Esophagus (tissue), 2 donors: ENCODE measurements at regions not wholly inside any gene's neighbourhood (a gene's known extent, or its start where the extent isn't known, plus 50 kb on each side); places are given as distances from the start of the nearest gene placed in this dataset.

ENCODE experiments used
- H3K27ac ChIP-seq, 2 donors: one replicate each; pipeline ENCODE4 v1.5.1; 2013; ENCODE audit warnings: low read depth in 2 of 2, mild to moderate bottlenecking in 2 of 2, inconsistent platforms in 1 of 2, low read length in 1 of 2, moderate library complexity in 1 of 2
- H3K27me3 ChIP-seq, 2 donors: one replicate each; pipeline ENCODE4 v1.6.1; 2013; ENCODE audit warnings: low read length in 2 of 2, control low read depth in 1 of 2, mild to moderate bottlenecking in 1 of 2; ENCODE audit not compliant: insufficient read depth in 2 of 2, control insufficient read depth in 1 of 2
- H3K36me3 ChIP-seq, 2 donors: one replicate each; pipeline ENCODE4 v1.6.1; 2013; ENCODE audit warnings: low read length in 1 of 2; ENCODE audit not compliant: control insufficient read depth in 2 of 2, insufficient read depth in 2 of 2
- H3K4me1 ChIP-seq, 2 donors: one replicate each; pipeline ENCODE4 v1.6.1; 2013; ENCODE audit warnings: low read length in 1 of 2; ENCODE audit not compliant: control insufficient read depth in 2 of 2, insufficient read depth in 2 of 2
- H3K4me3 ChIP-seq, 2 donors: one replicate each; pipeline ENCODE4 v1.5.1; 2013; ENCODE audit warnings: low read length in 2 of 2, mild to moderate bottlenecking in 2 of 2, low read depth in 1 of 2, moderate library complexity in 1 of 2
- H3K9me3 ChIP-seq, 2 donors: one replicate each; pipeline ENCODE4 v1.6.1; 2013; ENCODE audit warnings: mild to moderate bottlenecking in 2 of 2, low read depth in 1 of 2, low read length in 1 of 2, moderate library complexity in 1 of 2; ENCODE audit not compliant: control insufficient read depth in 2 of 2, insufficient read depth in 1 of 2
- WGBS, 2 donors: extraction: QIAGEN DNeasy Blood & Tissue Kit; methylation state at CpG; one replicate each; pipeline ENCODE4 v1.1.7; 2013; 5-methylcytosine and 5-hydroxymethylcytosine counted together
- donor health status: healthy with polysubstance abuse.
- donor health status: Bipolar disorder and iron deficiency.

DNA sequence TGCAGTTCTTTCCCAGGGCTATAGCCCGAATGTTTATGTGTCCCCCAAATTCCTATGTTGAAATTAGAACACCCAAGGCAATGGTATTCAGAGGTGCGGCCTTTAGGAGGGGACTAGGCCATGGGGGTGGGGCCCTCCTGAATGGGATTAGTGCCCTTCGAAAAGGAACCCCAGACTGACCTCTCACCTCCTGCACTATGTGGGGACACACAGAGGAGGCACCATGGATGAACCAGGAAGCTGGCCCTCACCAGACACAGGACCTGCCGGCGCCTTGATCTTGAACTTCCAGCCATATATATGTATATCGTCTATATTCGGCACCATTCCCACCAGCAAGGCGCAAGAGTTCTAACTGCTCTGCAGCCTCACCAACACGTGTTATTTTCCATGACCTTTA, 101.5 kb upstream of the BHLHE23 start:
- Histone ChIP-seq H3K4me1 (no peaks in the 10 kb centered on the region), H3K27ac (no peak overlapping the region), H3K4me3 (no peak overlapping the region), H3K36me3 (no peaks in the 10 kb centered on the region), H3K27me3 (no peaks in the 10 kb centered on the region), H3K9me3 (peaks cover 11 to 12% of the 10 kb centered on the region in 2 donors)
- 86% methylated on average over 9 of the region's 9 CpGs for WGBS, 2 donors

DNA sequence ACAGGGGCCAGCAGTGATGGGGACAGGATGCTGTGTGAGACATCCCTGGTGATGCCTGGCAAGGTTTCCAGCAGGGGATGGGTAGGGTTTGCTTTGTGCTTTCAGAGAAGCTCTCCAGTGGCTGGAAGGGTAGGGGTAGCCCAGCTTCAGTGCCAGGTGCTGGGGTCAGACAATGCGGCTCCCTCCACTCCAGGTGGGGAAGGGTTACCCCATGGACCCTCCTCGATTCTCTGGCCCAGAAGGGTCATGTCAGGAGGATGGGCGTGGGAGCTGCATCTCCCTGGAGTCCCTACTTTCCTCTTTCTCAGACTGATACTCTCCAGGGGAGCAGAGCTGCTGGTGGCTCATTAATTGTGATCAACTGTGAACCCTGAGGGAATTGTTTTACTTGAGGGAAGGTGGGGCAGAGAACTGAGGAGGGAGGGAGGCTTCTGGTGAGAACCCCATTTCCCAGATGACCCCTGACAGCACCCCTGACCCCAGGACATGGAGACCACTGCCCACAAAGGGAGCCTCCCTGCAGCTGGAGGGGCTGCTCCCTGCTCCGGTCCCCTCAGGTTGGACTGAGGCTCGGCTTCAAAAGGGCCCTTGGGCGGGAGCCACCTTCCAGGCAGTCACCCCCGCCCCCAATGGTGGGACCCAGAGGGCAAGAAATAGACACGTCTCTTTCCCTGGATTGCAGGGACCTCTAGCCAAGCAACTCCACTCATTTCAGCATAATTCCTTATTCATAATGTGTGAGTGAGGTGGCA, 100.9 kb upstream of the BHLHE23 start:
- Histone ChIP-seq H3K4me1 (peaks cover 0 to 4% of the 10 kb centered on the region in 2 donors), H3K4me3 (no peak overlapping the region), H3K27ac (no peak overlapping the region), H3K27me3 (no peaks in the 10 kb centered on the region), H3K36me3 (no peaks in the 10 kb centered on the region), H3K9me3 (peaks cover 10 to 11% of the 10 kb centered on the region in 2 donors)
- WGBS, 2 donors: 70 to 71% methylated on average over 8 of the region's 8 CpGs

DNA sequence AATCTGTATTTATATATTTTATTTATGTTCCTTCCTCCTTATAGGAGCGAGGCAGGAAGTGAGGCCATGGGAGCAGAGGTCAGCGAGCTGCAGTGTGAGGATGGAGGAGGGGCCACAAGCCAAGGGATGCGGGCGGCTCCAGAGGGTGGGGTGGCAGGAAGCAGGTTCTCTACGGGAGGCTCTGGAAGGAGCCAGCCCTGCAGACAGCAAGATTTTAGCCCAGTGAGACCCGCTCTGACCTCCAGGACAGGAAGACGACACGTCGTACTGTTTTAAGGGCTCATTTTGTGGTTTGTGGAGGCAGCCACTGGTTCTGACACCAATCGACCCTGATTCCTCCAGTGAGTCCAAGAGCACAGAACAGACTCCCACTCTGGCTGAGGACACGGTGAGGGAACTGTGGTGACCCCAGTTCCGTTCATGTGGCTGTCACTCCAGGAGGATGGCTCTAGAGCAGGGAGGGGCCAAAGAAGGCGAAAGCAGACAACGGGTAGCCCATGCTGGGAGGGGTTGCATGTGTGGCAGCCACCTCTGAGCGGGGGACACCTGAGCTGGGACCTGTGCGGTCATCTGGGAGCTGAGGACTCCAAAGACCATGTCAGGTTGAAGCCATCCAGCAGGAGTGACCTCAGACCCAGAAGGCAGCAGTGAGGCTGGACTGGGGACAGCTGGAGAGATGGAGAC, 100.1 kb upstream of the BHLHE23 start:
- no peak overlapping the region for H3K27ac ChIP-seq
- H3K36me3 ChIP-seq: no peaks in the 10 kb centered on the region
- H3K4me1 ChIP-seq: peaks cover 0 to 5% of the 10 kb centered on the region in 2 donors
- no peaks in the 10 kb centered on the region for H3K27me3 ChIP-seq
- peaks cover 5 to 9% of the 10 kb centered on the region in 2 donors for H3K9me3 ChIP-seq
- whole genome bisulfite sequencing, 2 donors: 81 to 82% methylated on average over 16 of the region's 16 CpGs
- no peak overlapping the region for H3K4me3 ChIP-seq

DNA sequence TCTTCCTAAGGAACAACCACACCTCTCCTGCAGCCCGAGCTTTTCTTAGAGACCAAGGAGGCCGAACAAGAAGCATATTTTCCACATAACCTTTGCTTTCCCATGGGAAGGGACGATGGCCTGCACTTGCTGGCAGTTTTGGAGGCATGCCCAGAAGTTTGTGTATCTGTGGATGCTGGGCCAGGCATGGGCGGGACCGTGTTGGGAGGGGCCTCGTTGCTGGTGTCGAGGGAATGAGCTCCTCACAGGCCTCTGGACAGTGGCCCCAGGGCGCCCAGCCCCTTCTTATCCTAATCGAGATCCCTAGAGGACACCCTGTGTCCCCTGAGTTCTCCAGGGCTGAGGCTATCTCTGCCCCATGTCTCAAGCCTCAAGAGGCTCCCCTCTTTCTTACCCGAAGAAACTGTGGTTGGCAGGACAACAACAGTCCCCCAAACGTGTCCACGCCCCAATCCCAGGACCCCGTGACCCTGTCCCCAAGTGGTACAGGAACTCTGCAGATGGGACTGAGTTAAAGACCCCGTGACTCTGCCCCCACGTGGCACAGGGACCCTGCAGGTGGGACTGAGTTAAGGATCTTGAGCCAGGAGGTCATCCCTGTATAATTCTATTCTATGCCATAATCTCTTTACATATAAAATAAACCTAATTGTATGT, 99.5 kb upstream of the BHLHE23 start:
- H3K4me1 ChIP-seq: peaks cover 0 to 5% of the 10 kb centered on the region in 2 donors
- peaks cover 5 to 9% of the 10 kb centered on the region in 2 donors for H3K9me3 ChIP-seq
- H3K36me3 ChIP-seq: no peaks in the 10 kb centered on the region
- no peak overlapping the region for H3K27ac ChIP-seq
- WGBS, 2 donors: 53 to 54% methylated on average over 15 of the region's 15 CpGs
- H3K27me3 ChIP-seq: no peaks in the 10 kb centered on the region
- no peak overlapping the region for H3K4me3 ChIP-seq

DNA sequence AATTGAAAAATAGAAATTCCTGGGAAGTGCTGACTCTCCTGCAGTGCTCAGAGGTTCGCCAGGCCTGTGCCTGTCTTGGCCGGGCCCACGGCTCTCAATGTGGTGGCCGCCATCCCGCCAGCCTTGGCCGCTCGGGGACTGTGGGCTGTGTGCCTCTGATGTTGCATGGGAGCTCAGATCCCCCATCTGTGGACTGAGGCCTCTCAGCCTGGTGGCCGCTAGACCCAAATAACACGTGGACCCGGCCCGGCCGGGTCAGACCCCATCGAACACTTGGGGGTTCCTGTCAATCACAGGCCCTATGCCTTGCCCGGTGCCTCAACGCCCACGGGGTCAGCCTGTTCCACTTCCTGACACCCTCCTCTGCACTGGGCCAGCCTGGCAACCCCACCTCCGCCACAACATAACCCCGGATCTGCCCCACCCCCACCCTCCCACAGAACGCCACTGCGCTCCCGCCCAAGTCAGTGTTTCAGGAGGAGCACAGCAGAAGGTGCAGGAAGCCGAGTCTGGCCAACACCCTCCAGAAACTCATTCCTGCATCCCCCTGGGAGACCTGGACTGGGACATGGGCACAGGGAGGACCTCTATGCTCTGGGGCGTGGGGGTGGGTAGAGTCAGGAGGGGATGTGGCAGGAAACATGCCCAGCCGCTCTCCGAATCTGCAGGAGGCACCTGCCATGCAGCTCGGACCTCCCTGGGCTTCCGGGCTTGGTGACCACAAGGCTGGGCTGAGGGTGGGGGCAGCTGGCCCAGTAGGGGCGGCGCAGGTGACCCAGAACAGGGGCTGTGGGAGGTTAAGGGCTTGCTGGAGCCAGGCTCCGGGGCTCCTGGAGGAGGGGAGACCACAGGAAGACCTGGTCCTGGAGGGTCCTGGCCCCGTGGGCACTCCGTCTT, 98.7 kb upstream of the BHLHE23 start:
- 76 to 78% methylated on average over 32 of the region's 32 CpGs for WGBS, 2 donors
- Histone ChIP-seq H3K4me3 (no peak overlapping the region), H3K9me3 (peaks cover 0 to 4% of the 10 kb centered on the region in 2 donors), H3K27ac (no peak overlapping the region), H3K4me1 (peaks cover 0 to 5% of the 10 kb centered on the region in 2 donors), H3K27me3 (no peaks in the 10 kb centered on the region), H3K36me3 (no peaks in the 10 kb centered on the region)

DNA sequence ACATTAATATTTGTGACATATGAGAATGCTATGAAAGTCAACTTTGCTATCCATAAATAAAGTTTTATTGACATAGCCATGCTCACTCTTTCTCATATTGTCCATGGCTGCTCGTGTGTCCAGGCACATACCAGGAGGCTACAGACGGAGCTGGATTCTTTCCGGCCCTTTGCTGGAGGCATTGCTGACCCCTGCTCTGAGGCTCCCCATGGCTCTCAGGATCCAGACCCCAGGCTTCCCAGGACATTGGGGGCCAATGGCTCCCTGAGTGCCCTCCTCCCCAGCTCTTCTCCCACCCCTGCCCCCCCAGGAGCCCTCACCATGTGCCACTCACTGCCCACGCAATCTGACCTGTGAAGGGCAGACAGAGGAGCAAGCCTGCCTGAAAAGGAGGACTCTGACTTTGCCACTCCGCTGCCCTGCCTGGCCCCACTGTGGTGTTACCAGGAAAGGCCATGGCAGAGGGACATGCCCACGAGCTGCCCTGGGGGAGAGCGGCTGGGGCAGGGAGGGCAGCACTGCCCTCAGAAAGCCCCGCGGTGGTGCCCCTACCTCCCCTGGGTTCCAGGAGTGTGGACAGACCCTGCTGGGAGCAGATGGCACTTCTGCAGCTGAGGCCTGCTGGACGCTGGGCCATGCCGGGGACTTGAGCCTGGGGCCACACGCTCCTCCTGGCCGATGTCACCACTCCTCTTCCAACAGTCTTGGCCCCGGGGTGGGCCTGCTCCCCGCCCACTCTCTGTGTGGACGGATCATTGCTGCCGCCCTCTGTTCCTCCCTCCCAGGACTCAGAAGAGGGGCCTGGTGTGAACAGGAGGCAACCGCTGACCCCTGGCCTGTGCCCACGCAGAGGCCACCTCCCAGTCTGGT, 97.8 kb upstream of the BHLHE23 start:
- Histone ChIP-seq H3K4me3 (no peak overlapping the region), H3K27me3 (no peaks in the 10 kb centered on the region), H3K4me1 (peaks cover 0 to 5% of the 10 kb centered on the region in 2 donors), H3K9me3 (peaks cover 0 to 4% of the 10 kb centered on the region in 2 donors), H3K27ac (no peak overlapping the region), H3K36me3 (no peaks in the 10 kb centered on the region)
- 78 to 80% methylated on average over 19 of the region's 19 CpGs for WGBS, 2 donors

DNA sequence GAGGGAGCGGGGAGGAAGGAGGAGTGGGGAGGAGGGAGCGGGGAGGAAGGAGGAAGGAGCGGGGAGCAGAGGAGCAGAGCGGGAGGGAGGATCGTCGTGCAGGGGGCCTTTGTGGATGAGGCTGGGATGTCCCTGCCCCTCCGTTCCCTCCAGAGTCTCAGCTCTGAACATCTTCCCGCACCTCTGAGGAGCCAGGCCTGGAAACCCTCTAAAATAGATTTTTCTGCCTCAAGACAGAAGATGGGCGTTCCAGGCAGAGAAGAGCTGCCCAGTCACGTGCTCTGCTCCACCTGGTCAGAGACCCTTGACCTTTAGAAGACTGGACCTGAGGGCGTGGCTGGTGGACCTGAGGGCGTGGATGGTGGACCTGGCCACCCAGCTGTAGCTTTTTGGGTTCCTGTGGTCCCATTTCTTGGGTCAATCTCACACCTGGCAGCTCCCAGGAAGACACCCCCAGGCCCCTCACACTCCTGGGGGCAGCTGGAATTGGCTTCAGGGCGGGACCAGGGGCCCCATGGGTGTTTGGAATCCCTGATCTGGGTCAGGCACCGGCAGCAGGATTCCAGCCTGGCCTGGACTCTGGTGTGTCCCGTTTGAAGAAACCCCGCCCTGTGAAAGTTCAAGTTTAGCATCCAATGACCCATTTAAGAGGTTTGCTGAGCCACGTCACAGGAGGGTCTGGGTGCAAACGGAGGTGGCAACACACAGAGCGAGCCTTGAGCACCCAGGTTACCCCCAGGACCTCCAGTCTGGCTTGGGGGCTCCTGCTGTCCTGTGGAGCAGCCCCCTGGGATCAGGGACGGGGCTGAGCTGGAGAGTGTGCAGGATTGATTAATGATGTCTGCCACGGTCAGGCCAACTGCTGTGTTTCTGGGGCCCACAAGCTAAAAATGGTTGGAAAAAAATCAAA, 96.9 kb upstream of the BHLHE23 start:
- H3K4me1 ChIP-seq: peaks cover 0 to 5% of the 10 kb centered on the region in 2 donors
- 69 to 71% methylated on average over 18 to 21 of the region's 21 CpGs for WGBS, 2 donors
- H3K36me3 ChIP-seq: no peaks in the 10 kb centered on the region
- H3K27ac ChIP-seq: no peak overlapping the region
- peaks cover 0 to 4% of the 10 kb centered on the region in 2 donors for H3K9me3 ChIP-seq
- no peak overlapping the region for H3K4me3 ChIP-seq
- H3K27me3 ChIP-seq: no peaks in the 10 kb centered on the region
